ENCODE measurements at regions not wholly inside any gene's neighbourhood (a gene's known extent, or its start where the extent isn't known, plus 50 kb on each side); places are given as distances from the start of the nearest gene placed in this dataset.
A peak's percentile ranks its signal among the peaks of the same experiment; 100 is the strongest.
"Not testable (repeated sequence)": the region's sequence is repeated elsewhere in the genome, so short reads cannot be mapped to it uniquely, and the experiment has no call there.

DNA sequence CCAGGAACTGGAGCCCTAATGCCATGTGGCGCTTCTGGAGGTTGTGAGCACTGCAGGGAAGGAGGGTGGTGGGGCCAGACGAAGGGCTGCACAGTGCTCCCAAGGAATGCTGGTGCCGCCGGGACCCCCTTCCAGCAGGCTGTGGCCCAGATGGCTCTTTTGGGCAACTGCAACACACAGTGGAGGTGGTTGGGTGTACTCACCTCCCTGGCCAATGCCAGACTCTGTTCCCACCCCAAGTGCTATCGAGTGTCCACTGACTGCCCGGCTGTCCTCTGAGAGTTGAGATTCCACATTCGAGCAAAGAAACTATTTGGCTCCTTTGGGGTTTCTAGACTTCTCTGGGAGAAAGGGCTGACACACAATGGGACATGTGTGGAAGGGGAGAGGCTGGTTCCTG lies 167.9 kb downstream of the RGS9 start:
- no peak for DNase-seq

DNA sequence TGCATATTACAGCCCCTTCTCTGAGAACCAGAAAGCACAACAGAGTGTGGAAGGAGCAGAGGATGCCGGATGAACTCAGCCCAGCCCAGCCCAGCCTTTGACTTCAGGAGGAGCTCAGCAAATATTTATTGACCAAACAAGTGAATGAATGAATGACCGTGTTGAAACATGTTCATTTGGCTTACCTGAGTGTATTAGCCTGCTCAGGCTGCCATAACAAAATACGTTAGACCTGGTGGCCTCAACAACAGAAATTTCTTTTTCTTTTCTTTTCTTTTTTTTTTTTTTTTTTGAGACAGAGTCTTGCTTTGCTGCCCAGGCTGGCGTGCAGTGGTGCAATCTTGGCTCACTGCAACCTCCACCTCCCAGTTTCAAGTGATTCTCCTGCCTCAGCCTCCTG lies 164.7 kb downstream of the RGS9 start:
- DNase-seq: not testable (repeated sequence)

DNA sequence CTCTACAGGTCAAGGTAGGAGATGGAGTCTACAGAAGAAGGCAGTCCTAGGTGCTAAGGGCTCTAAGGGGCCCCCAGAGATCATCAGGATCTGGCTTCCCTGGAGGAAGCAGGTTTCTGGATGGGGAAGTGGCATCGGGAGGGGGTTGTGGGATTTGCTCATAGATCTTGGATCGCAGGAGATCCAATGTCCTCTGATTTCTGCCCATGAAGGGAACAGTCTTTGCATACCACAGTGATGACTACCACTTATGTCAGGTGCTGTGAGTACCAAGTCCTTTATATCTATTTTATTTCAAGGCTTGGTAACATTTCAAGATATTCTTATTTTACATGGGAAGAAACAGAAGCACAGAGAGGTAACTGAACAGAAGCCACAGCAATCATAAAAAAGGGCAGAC lies 164.0 kb downstream of the RGS9 start:
- no peak for DNase-seq

DNA sequence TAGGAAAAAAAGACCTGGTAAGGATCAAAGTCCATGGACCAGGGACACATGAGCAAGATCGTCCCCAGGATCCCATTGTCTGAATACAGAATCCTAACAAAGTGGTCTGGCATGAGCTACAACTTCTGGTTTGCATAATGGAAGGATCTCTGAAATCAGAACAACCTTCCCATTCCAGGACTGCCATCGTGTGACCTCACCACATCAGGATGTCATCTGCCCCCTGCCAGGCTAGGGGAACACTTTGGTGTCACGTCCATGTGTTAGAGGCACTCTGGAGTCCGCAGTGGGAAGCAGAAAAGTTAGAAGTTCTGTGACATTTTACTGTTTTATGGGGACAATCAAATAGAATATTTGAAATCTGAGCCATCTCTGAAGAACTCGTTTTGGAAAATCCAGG lies 160.7 kb downstream of the RGS9 start:
- DNase-seq: no peak

DNA sequence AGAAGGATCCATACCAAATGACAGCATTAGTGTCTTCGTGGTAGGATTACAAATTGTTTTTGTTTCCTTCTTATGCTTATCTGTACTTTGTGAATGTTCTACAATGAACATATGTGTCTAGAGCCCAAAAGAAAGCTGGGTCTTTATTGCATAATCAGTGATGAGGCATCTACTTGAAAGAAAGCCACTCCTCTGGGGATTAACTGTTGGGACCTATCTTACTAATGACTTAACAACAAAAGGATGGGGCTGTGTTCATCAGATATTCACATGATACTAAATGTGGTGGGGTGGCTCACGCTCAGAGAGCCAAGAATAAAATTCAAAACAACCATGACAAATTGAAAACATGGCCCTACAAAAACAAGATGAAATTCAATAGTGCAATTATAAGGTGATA lies 160.2 kb downstream of the RGS9 start:
- no peak for DNase-seq

DNA sequence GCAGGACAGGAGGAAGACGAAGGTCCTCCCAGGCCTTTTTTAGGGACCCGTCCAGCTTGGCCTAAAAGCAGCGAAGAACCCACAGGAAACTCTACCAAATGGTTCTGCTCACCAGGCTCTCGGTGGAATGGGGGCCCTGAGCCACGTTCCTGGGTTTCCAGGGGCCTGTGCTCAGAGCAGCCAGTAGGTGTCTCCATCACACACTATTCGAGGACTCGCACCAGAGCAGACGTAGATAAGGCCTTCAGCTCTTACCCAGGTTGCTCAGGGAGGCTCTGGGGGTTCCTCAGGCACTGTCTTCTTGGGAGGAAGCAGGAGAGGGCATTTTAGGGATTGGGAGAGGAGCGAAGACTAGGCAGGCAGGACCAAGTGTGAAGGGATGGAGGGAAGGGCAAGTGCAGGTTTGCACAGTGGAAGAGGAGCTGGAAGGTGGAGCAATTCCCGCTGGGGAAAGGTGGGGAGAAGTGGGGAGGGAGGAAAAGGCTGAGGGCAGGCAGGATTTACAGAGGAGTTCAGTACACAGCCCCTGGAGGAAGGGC lies 157.1 kb downstream of the RGS9 start:
- peak; percentile 39 for DNase-seq

DNA sequence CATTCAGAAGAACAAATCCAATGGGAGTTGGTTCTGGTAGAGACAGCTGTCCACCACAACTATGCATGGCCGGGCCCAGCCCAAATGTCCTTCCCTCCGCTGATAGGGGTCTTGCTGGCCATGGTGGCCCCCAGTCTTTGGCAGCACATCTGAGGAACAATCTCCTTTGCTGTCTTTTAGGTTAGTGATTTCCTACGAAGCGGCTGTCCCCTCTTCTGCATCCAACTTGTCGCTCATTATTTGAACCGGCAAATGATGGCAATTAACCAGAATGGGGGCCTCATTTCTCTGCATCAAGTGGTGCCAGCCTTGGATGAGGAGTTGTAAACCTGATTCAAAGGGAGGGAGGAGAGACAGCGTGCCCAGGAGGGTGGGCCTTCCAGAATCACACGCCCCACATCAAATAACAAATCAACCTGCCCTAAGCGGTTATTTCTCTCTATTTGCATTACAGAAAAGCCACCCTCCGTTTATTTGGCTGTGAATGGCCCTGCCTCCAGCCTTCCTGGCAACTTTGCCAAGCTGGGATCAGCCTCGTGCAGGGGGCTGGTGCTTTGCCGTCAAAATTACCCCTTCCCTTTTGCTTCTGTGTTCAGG lies 156.5 kb downstream of the RGS9 start:
- no peak for DNase-seq

DNA sequence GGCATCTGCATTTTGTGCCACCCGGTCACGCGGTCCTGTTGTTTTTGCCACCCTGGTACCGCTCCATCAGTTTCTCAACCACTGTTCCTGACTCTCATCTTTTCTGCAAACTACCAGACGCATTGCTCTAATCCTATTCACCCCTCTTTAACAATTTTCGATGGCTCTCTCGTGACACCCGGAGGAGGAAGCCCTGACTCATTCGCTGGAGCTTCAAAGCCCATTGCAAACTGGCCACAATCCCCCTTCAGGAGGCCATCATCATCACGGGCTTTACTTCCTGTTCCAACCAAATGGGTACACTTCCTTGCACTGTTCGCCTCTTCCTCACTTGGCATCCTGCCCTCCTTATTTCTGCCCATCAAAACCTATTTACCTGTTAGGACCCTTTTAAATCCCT lies 155.3 kb downstream of the RGS9 start:
- no peak for DNase-seq

DNA sequence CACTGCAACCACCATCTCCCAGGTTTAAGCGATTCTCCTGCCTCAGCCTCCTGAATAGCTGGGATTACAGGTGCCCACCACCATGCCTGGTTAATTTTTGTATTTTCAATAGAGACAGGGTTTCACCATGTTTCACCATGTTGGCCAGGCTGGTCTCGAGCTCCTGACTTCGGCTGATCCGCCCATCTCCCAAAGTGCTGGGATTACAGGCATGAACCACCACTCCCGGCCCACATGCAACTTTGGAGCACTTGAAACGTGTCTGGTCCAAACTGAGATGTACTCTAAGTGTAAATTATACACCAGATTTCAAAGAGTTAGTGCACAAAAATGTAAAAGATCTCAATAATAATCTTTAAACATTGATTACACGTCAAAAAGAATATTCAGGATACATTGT lies 154.1 kb downstream of the RGS9 start:
- DNase-seq: not testable (repeated sequence)

DNA sequence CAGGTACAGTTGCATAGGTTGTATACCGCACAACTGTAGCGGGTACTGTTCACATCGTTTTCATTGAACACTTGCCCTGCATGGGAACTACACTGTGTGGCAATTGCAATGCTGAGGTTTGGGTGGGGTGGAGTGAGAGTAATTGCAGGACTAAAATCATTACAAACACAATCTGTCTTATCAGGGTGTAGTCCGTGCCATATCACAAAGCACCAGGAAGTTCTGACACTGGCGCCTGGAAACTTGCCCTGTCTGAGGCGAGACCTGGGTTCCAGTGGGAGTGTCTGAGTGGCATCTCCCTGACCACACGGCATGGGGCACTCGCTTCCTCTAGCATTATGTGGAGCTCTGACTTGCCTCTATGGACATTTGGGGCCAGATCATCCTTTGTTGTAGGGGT lies 153.4 kb downstream of the RGS9 start:
- DNase-seq: no peak

DNA sequence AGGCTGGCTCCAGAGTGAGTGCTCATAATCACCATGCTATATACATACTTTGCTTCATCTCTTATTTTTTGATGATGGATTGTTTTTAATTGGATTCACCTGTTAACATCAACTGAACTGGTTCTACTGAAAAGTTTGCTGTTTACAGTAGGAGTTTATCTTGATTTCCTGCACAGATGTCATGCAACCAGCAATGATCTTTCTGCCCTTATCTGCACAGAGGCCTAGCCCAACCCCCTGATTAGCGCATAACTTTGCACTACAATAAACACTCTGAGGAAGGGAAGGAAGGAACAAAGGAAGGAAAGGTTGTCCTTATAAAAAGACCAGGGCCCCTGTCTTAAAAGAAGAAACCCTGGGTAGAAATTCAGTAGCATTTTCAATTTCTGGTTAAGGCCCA lies 152.9 kb downstream of the RGS9 start:
- no peak for DNase-seq

DNA sequence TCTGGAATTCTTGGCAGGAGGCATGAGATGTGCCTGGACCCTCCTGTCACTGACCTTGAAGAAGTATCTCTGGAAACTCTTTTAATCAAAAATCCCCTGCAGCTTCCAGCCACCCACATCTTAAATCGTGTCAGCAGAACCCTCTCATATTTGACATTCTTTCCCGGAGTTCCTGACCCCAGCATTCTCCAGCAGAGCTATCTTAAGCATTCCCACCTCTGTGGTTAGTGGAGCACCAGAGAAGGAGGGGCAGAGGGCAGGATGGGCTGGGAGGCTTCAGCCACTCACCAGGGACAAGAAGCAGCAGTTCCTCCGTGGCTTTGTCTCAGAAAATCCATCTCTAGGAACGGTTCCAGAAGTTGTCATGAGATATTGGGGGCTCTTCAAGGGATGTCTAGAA lies 149.9 kb downstream of the RGS9 start:
- no peak for DNase-seq

DNA sequence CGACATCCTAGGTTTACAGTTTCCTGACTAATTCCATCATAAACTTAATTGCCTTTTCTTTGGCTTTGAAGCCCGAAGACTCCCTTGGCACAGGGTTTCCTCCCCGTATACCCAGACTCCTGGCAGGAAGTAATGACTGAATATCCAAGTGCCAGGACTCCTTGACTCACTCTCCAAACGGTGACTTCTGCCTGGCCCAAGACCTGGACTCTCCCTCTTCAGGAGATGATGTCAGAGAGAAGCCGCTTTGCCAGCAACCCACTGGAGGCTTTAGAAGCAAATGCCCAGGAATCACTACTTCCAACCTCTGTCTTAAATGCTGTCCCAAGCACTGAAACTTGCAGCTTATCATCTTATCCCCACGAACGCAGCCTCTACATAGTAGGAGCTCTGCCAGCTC lies 146.5 kb downstream of the RGS9 start:
- DNase-seq: no peak

DNA sequence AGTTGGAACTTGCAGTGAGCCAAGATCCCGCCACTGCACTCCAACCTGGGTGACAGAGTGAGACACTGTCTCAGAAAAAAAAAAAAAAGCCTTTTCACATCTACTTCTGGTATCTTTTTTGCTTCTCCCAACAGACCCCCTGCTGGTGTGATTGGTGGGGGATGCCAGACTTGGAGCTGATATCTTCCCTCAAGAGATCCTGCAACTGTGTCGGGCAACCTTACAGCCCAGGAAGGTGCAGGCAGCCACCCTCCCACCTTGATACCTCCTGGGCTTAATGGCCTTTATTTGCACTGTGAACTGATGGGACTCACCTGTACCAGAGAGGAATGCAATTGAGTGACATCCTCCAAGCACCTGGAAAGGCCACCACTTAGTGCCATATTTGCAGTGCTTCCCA lies 142.3 kb downstream of the RGS9 start:
- DNase-seq: no peak

DNA sequence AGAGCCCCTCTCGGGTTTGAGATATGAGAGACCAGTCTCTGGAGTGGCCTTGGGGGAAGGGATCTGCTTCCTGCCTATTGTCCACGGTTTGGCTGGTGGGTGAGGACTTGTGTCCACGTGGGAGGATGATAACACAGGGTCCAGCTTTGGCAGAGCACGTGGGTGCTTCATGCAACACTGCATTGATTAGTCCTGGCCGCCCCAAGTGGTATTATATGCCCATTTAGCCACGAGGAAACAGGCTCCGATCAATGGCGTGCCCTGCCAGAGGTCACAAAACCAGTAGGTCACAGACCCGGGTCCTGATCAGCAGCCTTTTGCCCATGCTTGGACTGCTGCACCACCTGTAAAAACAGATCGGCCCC lies 141.6 kb downstream of the RGS9 start:
- DNase-seq: no peak

DNA sequence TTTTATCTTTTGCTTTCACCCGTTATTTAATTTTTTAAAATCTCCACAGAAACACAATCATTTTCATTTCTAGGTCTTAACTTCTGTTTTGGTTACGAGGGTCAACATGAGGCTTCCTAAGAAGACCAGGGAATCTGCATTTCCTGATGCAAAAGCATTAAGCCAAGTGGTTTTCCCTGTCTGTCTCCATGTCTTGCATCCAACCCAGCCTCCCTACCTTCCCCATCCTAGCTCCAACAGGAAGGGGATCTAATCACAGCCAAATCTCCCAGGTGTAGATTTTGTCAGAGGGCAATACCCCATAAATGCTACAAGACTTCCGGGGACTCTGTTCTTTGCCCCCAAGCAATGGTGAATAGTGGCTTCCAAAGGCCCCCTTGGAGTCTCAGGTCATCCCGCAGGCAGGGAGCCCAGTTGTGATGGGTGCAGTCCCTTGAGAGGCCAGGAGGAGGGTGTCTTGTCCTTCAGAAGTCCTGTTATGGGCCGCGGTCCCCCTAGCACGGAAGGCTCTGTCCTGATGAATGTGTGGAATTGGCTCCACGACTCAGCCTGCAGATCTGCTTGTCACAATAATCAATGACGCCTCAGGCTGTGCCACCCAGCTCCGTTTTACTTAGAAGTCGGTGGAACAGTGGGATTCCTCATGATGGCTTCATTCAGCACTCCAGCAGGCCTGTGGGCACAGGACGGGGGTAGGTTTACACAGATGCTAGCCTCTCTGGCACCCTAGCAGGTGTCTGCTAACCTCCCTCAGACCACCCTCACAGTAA lies 141.1 kb downstream of the RGS9 start:
- DNase-seq: no peak

DNA sequence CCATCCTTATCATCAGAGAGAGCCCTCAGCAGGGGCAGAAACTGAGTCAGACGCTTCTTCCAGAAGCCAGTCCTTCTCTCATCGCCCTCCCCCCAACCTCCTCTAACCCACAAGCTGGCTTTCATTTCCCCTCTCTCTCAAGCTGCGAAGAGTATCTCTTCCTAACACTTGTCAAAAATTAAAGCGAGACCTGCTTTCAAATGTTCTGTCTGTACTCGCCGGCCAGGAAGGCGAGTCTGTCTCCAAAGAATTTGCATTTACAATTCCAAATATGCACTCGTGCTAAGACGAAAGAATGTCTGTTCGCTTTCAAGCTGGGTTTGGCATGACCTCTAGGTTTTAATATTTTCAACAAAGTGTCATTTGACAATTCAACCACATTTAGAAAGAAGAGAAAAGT lies 140.4 kb downstream of the RGS9 start:
- DNase-seq: no peak
